Tibial nerve (tissue), 4 donors: ENCODE measurements at regions not wholly inside any gene's neighbourhood (a gene's known extent, or its start where the extent isn't known, plus 50 kb on each side); places are given as distances from the start of the nearest gene placed in this dataset.
A peak's percentile ranks its signal among the peaks of the same experiment; 100 is the strongest.

Experiments
- DNase-seq, 2 donors: peaks; one replicate each; pipeline ENCODE4 v3.0.0-alpha.2; 2019; ENCODE audit warnings: low spot score in 2 of 2
- H3K27ac ChIP-seq, 4 donors: fragments of 200-600 bp; sonication (generic) in 3 of 4; one replicate each; pipeline ENCODE4 v1.5.1; 2017 to 2019; ENCODE audit warnings: mild to moderate bottlenecking in 1 of 4
- H3K27me3 ChIP-seq, 2 donors: fragments of 200-600 bp; sonication (generic) in 1 of 2; one replicate each; pipeline versions ENCODE4 v1.5.1 to v1.6.0; 2017 to 2019
- H3K36me3 ChIP-seq, 3 donors: fragments of 200-600 bp; sonication (generic); one replicate each; pipeline ENCODE4 v1.5.1; 2018 to 2019
- H3K4me1 ChIP-seq, 4 donors: fragments of 200-600 bp; sonication (generic) in 3 of 4; one replicate each; pipeline ENCODE4 v1.5.1; 2017 to 2019
- H3K4me3 ChIP-seq, 4 donors: fragments of 200-600 bp; sonication (generic) in 3 of 4; one replicate each; pipeline ENCODE4 v1.5.1; 2017 to 2019; ENCODE audit warnings: mild to moderate bottlenecking in 1 of 4, moderate library complexity in 1 of 4
- H3K9me3 ChIP-seq, 4 donors: fragments of 200-600 bp; sonication (generic) in 3 of 4; one replicate each; pipeline ENCODE4 v1.5.1; 2017 to 2019
- CTCF ChIP-seq, 5 experiments: fragments of 200-600 bp in 3 of 5; fragments of 450-650 bp in 2 of 5; sonication (generic) in 3 of 5; IDR thresholded peaks; one replicate each; pipeline ENCODE4 v1.5.1; 2016 to 2019; ENCODE audit warnings: antibody characterized with exemption in 5 of 5, mild to moderate bottlenecking in 3 of 5, moderate library complexity in 2 of 5
- EP300 ChIP-seq, 2 donors: sonication (generic); formaldehyde crosslinking; IDR thresholded peaks; one replicate each; pipeline ENCODE4 v1.6.1; 2017; ENCODE audit warnings: antibody characterized with exemption in 2 of 2, mild to moderate bottlenecking in 1 of 2
- POLR2A ChIP-seq, 2 donors: fragments of 450-650 bp; IDR thresholded peaks; one replicate each; pipeline ENCODE4 v1.6.1; 2017; ENCODE audit warnings: antibody characterized with exemption in 2 of 2, mild to moderate bottlenecking in 2 of 2, moderate library complexity in 2 of 2
- WGBS, 2 donors: methylation state at CpG; one replicate each; pipeline ENCODE4 v1.1.5; 2018; 5-methylcytosine and 5-hydroxymethylcytosine counted together

GRCh38 chr9:17019398-17019797 is 115.4 kb upstream of the CNTLN start:
- H3K27ac ChIP-seq = peak overlapping the region in 1 of 4 donors; percentile 84
- no peaks in the 10 kb centered on the region for H3K36me3 ChIP-seq
- H3K9me3 ChIP-seq = peaks cover 0 to 4% (median 0%) of the 10 kb centered on the region in 4 donors
- no peak for TF ChIP-seq EP300 (IDR thresholded peaks at IDR 0.05)
- TF ChIP-seq POLR2A (IDR thresholded peaks at IDR 0.05) = no peak
- no peak for TF ChIP-seq CTCF (IDR thresholded peaks at IDR 0.05)
- H3K4me3 ChIP-seq = no peak overlapping the region
- peaks cover 0 to 21% (median 0%) of the 10 kb centered on the region in 4 donors for H3K4me1 ChIP-seq
- DNase-seq = no peak
- H3K27me3 ChIP-seq = no peaks in the 10 kb centered on the region

- Histone ChIP-seq H3K4me3 (no peak overlapping the region), H3K4me1 (peaks cover 0 to 21% (median 0%) of the 10 kb centered on the region in 4 donors), H3K27ac (peak overlapping the region; percentile 38 to 84 (median 70)), H3K9me3 (no peaks in the 10 kb centered on the region), H3K27me3 (no peaks in the 10 kb centered on the region), H3K36me3 (no peaks in the 10 kb centered on the region)
- WGBS, 2 donors = 85 to 92% methylated on average over 3 of the region's 3 CpGs
- TF ChIP-seq POLR2A (IDR thresholded peaks at IDR 0.05) = no peak
- TF ChIP-seq EP300 (IDR thresholded peaks at IDR 0.05) = no peak
- no peak for TF ChIP-seq CTCF (IDR thresholded peaks at IDR 0.05)
- no peak for DNase-seq
These were observed 116.2 kb upstream of the CNTLN start for GRCh38 chr9:17018540-17019196.

GRCh38 chr9:17017931-17018491 is 116.8 kb upstream of the CNTLN start:
- peak in 1 of 2 donors; percentile 76 for TF ChIP-seq EP300 (IDR thresholded peaks at IDR 0.05)
- TF ChIP-seq POLR2A (IDR thresholded peaks at IDR 0.05) = no peak
- 22 to 24% methylated on average over 10 of the region's 10 CpGs for WGBS, 2 donors
- no peak overlapping the region for H3K4me3 ChIP-seq
- H3K27me3 ChIP-seq = no peaks in the 10 kb centered on the region
- H3K36me3 ChIP-seq = no peaks in the 10 kb centered on the region
- H3K27ac ChIP-seq = peak overlapping the region; percentile 38 to 84 (median 70)
- H3K4me1 ChIP-seq = peaks cover 0 to 21% (median 0%) of the 10 kb centered on the region in 4 donors
- no peaks in the 10 kb centered on the region for H3K9me3 ChIP-seq
- peak; percentile 78 to 80 for DNase-seq

- Histone ChIP-seq H3K4me1 (peaks cover 0 to 15% (median 0%) of the 10 kb centered on the region in 4 donors), H3K27me3 (no peaks in the 10 kb centered on the region), H3K27ac (no peak overlapping the region), H3K9me3 (no peaks in the 10 kb centered on the region), H3K4me3 (no peak overlapping the region), H3K36me3 (no peaks in the 10 kb centered on the region)
- TF ChIP-seq CTCF (IDR thresholded peaks at IDR 0.05) (no peak), EP300 (IDR thresholded peaks at IDR 0.05) (no peak), POLR2A (IDR thresholded peaks at IDR 0.05) (no peak)
- 81 to 93% methylated on average over 3 of the region's 3 CpGs for WGBS, 2 donors
- no peak for DNase-seq
These were observed 120.9 kb upstream of the CNTLN start for GRCh38 chr9:17013891-17014290.

GRCh38 chr9:17013010-17013409 is 121.8 kb upstream of the CNTLN start:
- no peaks in the 10 kb centered on the region for H3K27me3 ChIP-seq
- WGBS, 2 donors = 66 to 77% methylated on average over 3 of the region's 3 CpGs

More at GRCh38 chr9:17013010-17013409, 121.8 kb upstream of the CNTLN start:
- Histone ChIP-seq H3K27ac (no peak overlapping the region), H3K4me1 (peaks cover 0 to 6% (median 0%) of the 10 kb centered on the region in 4 donors), H3K4me3 (no peak overlapping the region), H3K36me3 (no peaks in the 10 kb centered on the region), H3K9me3 (no peaks in the 10 kb centered on the region)
- TF ChIP-seq CTCF (IDR thresholded peaks at IDR 0.05) = no peak
- DNase-seq = no peak
